ENCODE measurements at regions not wholly inside any gene's neighbourhood (a gene's known extent, or its start where the extent isn't known, plus 50 kb on each side); places are given as distances from the start of the nearest gene placed in this dataset.

DNA sequence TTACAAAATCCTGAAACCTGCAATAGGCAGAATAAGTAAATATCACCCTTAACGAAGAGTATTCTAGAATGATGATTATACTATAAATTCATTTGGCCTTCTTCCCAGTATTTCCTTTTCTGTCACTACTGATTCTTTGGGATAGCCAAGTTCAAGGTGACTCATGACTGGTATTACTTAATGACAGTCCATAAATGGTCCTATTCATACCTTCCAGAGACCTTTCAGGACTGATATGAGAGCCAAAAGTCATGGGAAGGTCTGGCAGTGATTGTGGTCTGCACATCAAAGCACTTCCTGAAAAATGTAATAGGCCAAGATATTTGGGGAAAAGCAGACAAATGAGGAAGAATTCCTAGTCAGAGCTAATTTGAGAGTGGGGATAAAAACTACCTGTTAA, 239.6 kb upstream of the FAM47A start:
- intact Hi-C loops (cut with DNase I): no loop called here
- no peaks in the 10 kb centered on the region for H3K4me1 ChIP-seq (ENCODE audit: insufficient read depth)

DNA sequence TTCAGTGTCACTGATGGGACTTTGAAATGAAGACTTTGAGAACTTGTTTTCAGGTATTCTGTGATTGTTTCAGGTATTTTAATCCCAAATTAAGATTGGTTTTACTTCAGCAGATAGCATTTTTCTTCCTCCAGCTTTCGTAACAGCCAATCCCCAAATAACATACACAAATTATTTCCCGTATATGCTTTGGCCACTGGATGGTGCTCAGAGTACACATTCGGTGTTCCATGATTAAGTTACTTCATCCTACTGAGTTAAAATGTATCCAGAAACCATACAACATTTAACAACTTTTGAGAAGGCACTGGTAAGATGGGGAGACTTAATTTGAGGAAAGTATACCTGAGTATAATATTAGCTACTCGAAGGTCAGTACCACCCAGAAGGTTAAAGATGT, 233.4 kb upstream of the FAM47A start:
- peak in 1 of 5 donors; percentile 28 for DNase-seq
- intact Hi-C loops (cut with DNase I): no loop called here
- Histone ChIP-seq H3K36me3 (no peaks in the 10 kb centered on the region), H3K4me3 (no peak overlapping the region), H3K27me3 (no peaks in the 10 kb centered on the region), H3K9me3 (no peaks in the 10 kb centered on the region), H3K27ac (no peak overlapping the region), H3K4me1 (ENCODE audit: insufficient read depth) (no peaks in the 10 kb centered on the region)
- no peak for TF ChIP-seq EP300 (IDR thresholded peaks at IDR 0.05)
- peak in 2 of 3 donors; percentile 19 to 41 for TF ChIP-seq CTCF (IDR thresholded peaks at IDR 0.05)
- WGBS, 3 donors: 29 to 38% (median 34%) methylated on average over 4 of the region's 4 CpGs

More for the DNA sequence above, 239.6 kb upstream of the FAM47A start:
- Histone ChIP-seq H3K27me3 (no peaks in the 10 kb centered on the region), H3K36me3 (no peaks in the 10 kb centered on the region), H3K27ac (no peak overlapping the region), H3K9me3 (no peaks in the 10 kb centered on the region), H3K4me3 (no peak overlapping the region)
- 24 to 42% (median 36%) methylated on average over 1 of the region's 1 CpG for WGBS, 3 donors
- no peak for TF ChIP-seq EP300 (IDR thresholded peaks at IDR 0.05)
- TF ChIP-seq POLR2A (IDR thresholded peaks at IDR 0.05): no peak
- TF ChIP-seq CTCF (IDR thresholded peaks at IDR 0.05): no peak
- no peak for DNase-seq

GRCh38 chrX:34350561-34351335, 218.6 kb upstream of the FAM47A start:
- Histone ChIP-seq H3K4me1 (ENCODE audit: insufficient read depth) (no peaks in the 10 kb centered on the region), H3K27ac (no peak overlapping the region), H3K27me3 (no peaks in the 10 kb centered on the region), H3K4me3 (no peak overlapping the region), H3K36me3 (no peaks in the 10 kb centered on the region), H3K9me3 (no peaks in the 10 kb centered on the region)
- intact Hi-C loops (cut with DNase I): no loop called here
- DNase-seq: no peak
- TF ChIP-seq EP300 (IDR thresholded peaks at IDR 0.05) (no peak), POLR2A (IDR thresholded peaks at IDR 0.05) (no peak), CTCF (IDR thresholded peaks at IDR 0.05) (no peak)
- 5 to 24% (median 7%) methylated on average over 3 of the region's 3 CpGs for WGBS, 3 donors

GRCh38 chrX:34343001-34343400, 210.9 kb upstream of the FAM47A start:
- intact Hi-C loops (cut with DNase I): no loop called here
- H3K9me3 ChIP-seq: no peaks in the 10 kb centered on the region
- H3K4me3 ChIP-seq: no peak overlapping the region
- no peaks in the 10 kb centered on the region for H3K4me1 ChIP-seq (ENCODE audit: insufficient read depth)
- DNase-seq: no peak
- TF ChIP-seq CTCF (IDR thresholded peaks at IDR 0.05) (no peak), POLR2A (IDR thresholded peaks at IDR 0.05) (no peak), EP300 (IDR thresholded peaks at IDR 0.05) (no peak)
- H3K36me3 ChIP-seq: no peaks in the 10 kb centered on the region
- H3K27ac ChIP-seq: no peak overlapping the region
- H3K27me3 ChIP-seq: no peaks in the 10 kb centered on the region

All from ovary (tissue), 7 donors.